Endodermal cell (in vitro differentiated cells): ENCODE measurements at regions not wholly inside any gene's neighbourhood (a gene's known extent, or its start where the extent isn't known, plus 50 kb on each side); places are given as distances from the start of the nearest gene placed in this dataset.

Experiments used
- DNase-seq: peaks from one replicate; pipeline ENCODE4 v3.0.0-alpha.2; 2017
- H3K27ac ChIP-seq: 2 replicates; pipeline ENCODE4 v1.5.1; 2013; ENCODE audit warnings: mild to moderate bottlenecking, low read depth, low read length, moderate library complexity
- H3K27me3 ChIP-seq: 2 replicates; pipeline ENCODE4 v1.6.1; 2013; ENCODE audit warnings: mild to moderate bottlenecking, low read length, moderate library complexity; ENCODE audit not compliant: insufficient read depth, control insufficient read depth, poor library complexity, severe bottlenecking
- H3K36me3 ChIP-seq: 2 replicates; pipeline ENCODE4 v1.7.0; 2013; ENCODE audit warnings: mild to moderate bottlenecking, low read length, moderate library complexity; ENCODE audit not compliant: control insufficient read depth, insufficient read depth
- H3K4me1 ChIP-seq: one replicate; pipeline ENCODE4 v1.7.0; 2013; ENCODE audit warnings: low read length; ENCODE audit not compliant: control insufficient read depth, insufficient read depth
- H3K4me3 ChIP-seq: 2 replicates; pipeline ENCODE4 v1.5.1; 2013; ENCODE audit warnings: mild to moderate bottlenecking, low read length, moderate library complexity
- H3K9ac ChIP-seq: 2 replicates; pipeline ENCODE4 v1.6.1; 2013; ENCODE audit warnings: mild to moderate bottlenecking, low read length, moderate library complexity; ENCODE audit not compliant: poor library complexity, severe bottlenecking; ENCODE audit errors: extremely low read depth
- H3K9me3 ChIP-seq: 2 replicates; pipeline ENCODE4 v1.6.1; 2013; ENCODE audit warnings: mild to moderate bottlenecking, low read length, moderate library complexity; ENCODE audit not compliant: control insufficient read depth
- H3K27ac Mint-ChIP-seq: 2 replicates; pipeline ENCODE4 v1.8.0; 2020; ENCODE audit warnings: mixed read lengths
- H3K27me3 Mint-ChIP-seq: 2 replicates; pipeline ENCODE4 v1.8.0; 2021; ENCODE audit warnings: mild to moderate bottlenecking, mixed read lengths; ENCODE audit not compliant: insufficient read depth
- H3K36me3 Mint-ChIP-seq: 2 replicates; pipeline ENCODE4 v1.8.0; 2020; ENCODE audit warnings: low read depth, mixed read lengths
- H3K4me1 Mint-ChIP-seq: 2 replicates; pipeline ENCODE4 v1.8.0; 2020; ENCODE audit warnings: mixed read lengths
- H3K4me3 Mint-ChIP-seq: 2 replicates; pipeline ENCODE4 v1.8.0; 2020; ENCODE audit warnings: mild to moderate bottlenecking, moderate library complexity, mixed read lengths
- H3K9me3 Mint-ChIP-seq: 2 replicates; pipeline ENCODE4 v1.8.0; 2020; ENCODE audit warnings: mild to moderate bottlenecking, mixed read lengths
- CTCF ChIP-seq: fragments of 200-600 bp; sonication (generic); conservative IDR thresholded peaks from 2 replicates; pipeline ENCODE4 v1.5.0; 2021; ENCODE audit warnings: antibody characterized with exemption, mild to moderate bottlenecking
- WGBS, 2 experiments: methylation state at CpG; one replicate each; pipeline versions ENCODE4 v1.1.5 to v1.1.7; 2013; ENCODE audit warnings: missing lambda C conversion rate in 2 of 2, mixed read lengths in 1 of 2; ENCODE audit not compliant: insufficient coverage in 1 of 2, insufficient read length in 1 of 2; 5-methylcytosine and 5-hydroxymethylcytosine counted together

GRCh38 chr22:22812031-22812905, 75.3 kb upstream of the IGLL5 start:
- H3K27ac ChIP-seq = no peak overlapping the region
- no peak overlapping the region for H3K4me3 Mint-ChIP-seq
- DNase-seq = no peak
- no peaks in the 10 kb centered on the region for H3K4me1 ChIP-seq
- no peak overlapping the region for H3K4me3 ChIP-seq
- no peaks in the 10 kb centered on the region for H3K36me3 Mint-ChIP-seq
- no peaks in the 10 kb centered on the region for H3K36me3 ChIP-seq
- no peaks in the 10 kb centered on the region for H3K9me3 Mint-ChIP-seq
- H3K4me1 Mint-ChIP-seq = no peaks in the 10 kb centered on the region
- peaks cover 65% of the 10 kb centered on the region for H3K27me3 ChIP-seq
- WGBS, 2 experiments = 86 to 87% methylated on average over 8 to 10 of the region's 10 CpGs
- no peak overlapping the region for H3K27ac Mint-ChIP-seq
- peaks cover 67% of the 10 kb centered on the region for H3K27me3 Mint-ChIP-seq
- no peaks in the 10 kb centered on the region for H3K9me3 ChIP-seq
- no peak overlapping the region for H3K9ac ChIP-seq
- TF ChIP-seq CTCF = no peak

- no peaks in the 10 kb centered on the region for H3K9me3 Mint-ChIP-seq
- no peak overlapping the region for H3K9ac ChIP-seq
- no peak overlapping the region for H3K27ac ChIP-seq
- H3K9me3 ChIP-seq = no peaks in the 10 kb centered on the region
- H3K27ac Mint-ChIP-seq = no peak overlapping the region
- H3K36me3 Mint-ChIP-seq = no peaks in the 10 kb centered on the region
- TF ChIP-seq CTCF = no peak
- DNase-seq = no peak
- H3K4me3 Mint-ChIP-seq = no peak overlapping the region
- no peaks in the 10 kb centered on the region for H3K4me1 ChIP-seq
- WGBS, 2 experiments = 78 to 90% methylated on average over 2 to 3 of the region's 3 CpGs
- no peaks in the 10 kb centered on the region for H3K4me1 Mint-ChIP-seq
- H3K27me3 Mint-ChIP-seq = peaks cover 68% of the 10 kb centered on the region
- no peak overlapping the region for H3K4me3 ChIP-seq
- peaks cover 60% of the 10 kb centered on the region for H3K27me3 ChIP-seq
- no peaks in the 10 kb centered on the region for H3K36me3 ChIP-seq
Observed at GRCh38 chr22:22813126-22814075, 74.2 kb upstream of the IGLL5 start.

- no peak overlapping the region for H3K4me3 ChIP-seq
- H3K4me1 Mint-ChIP-seq = no peaks in the 10 kb centered on the region
- H3K27me3 ChIP-seq = peaks cover 46% of the 10 kb centered on the region
- no peak overlapping the region for H3K27ac ChIP-seq
- no peak for TF ChIP-seq CTCF
- H3K4me1 ChIP-seq = no peaks in the 10 kb centered on the region
- H3K9me3 ChIP-seq = no peaks in the 10 kb centered on the region
- no peaks in the 10 kb centered on the region for H3K36me3 Mint-ChIP-seq
- no peak for DNase-seq
- no peak overlapping the region for H3K4me3 Mint-ChIP-seq
- WGBS, 2 experiments = 88 to 91% methylated on average over 11 to 14 of the region's 14 CpGs
- H3K9me3 Mint-ChIP-seq = no peaks in the 10 kb centered on the region
- H3K36me3 ChIP-seq = no peaks in the 10 kb centered on the region
- H3K27ac Mint-ChIP-seq = no peak overlapping the region
- H3K27me3 Mint-ChIP-seq = peaks cover 65% of the 10 kb centered on the region
- no peak overlapping the region for H3K9ac ChIP-seq
Observed at GRCh38 chr22:22814666-22815396, 72.8 kb upstream of the IGLL5 start.
